IMR-90 (cell line): ENCODE measurements at regions not wholly inside any gene's neighbourhood (a gene's known extent, or its start where the extent isn't known, plus 50 kb on each side); places are given as distances from the start of the nearest gene placed in this dataset.

Source experiments
- ATAC-seq: fragments of 200-7000 bp; cut with Tn5 transposase; 2 replicates; pipeline ENCODE4 v1.9.1; 2020; ENCODE audit warnings: low read depth, mild to moderate bottlenecking, moderate library complexity
- BruUV-seq: library from RNA; stranded (reverse); fragments of 400-500 nt; replicated peaks from 2 replicates; lab custom pipeline; 2021; lab: Mats Ljungman, UMichigan
- CTCF ChIA-PET: fragments of 300-600 bp; formaldehyde crosslinking; extraction: SDS; loops from one replicate; lab custom pipeline; 2021; ENCODE audit warnings: antibody characterized with exemption; lab: Yijun Ruan, JAX
- POLR2A ChIA-PET: fragments of 300-600 bp; sonication (Branson Sonifier 250); formaldehyde crosslinking; loops from one replicate; lab custom pipeline; 2022; ENCODE audit warnings: antibody characterized with exemption; ENCODE audit not compliant: unreplicated experiment; lab: Charles Lee
- DNase-seq: peaks from one replicate; pipeline ENCODE4 v3.0.0; 2013
- H2AFZ ChIP-seq: replicated peaks from 2 replicates; pipeline ENCODE3; 2013; ENCODE audit warnings: low read length, mild to moderate bottlenecking; ENCODE audit not compliant: poor library complexity
- H2AK5ac ChIP-seq: 2 replicates; pipeline ENCODE4 v1.6.1; 2013; ENCODE audit warnings: low read depth, low read length, inconsistent platforms
- H2AK9ac ChIP-seq: replicated peaks from 2 replicates; pipeline ENCODE3; 2013; ENCODE audit warnings: mild to moderate bottlenecking, low read depth, low read length, moderate library complexity; ENCODE audit not compliant: poor library complexity
- H2BK120ac ChIP-seq: 2 replicates; pipeline ENCODE4 v1.6.1; 2013; ENCODE audit warnings: low read depth, low read length, inconsistent platforms
- H2BK15ac ChIP-seq: 3 replicates; pipeline ENCODE4 v1.6.1; 2013; ENCODE audit warnings: low read depth, low read length, inconsistent platforms
- H2BK20ac ChIP-seq: 2 replicates; pipeline ENCODE4 v1.6.1; 2013; ENCODE audit warnings: low read depth, mild to moderate bottlenecking, inconsistent platforms, low read length, moderate library complexity
- H2BK5ac ChIP-seq: 2 replicates; pipeline ENCODE4 v1.6.1; 2013; ENCODE audit warnings: mild to moderate bottlenecking, low read depth, low read length, inconsistent platforms; ENCODE audit not compliant: poor library complexity, severe bottlenecking
- H3K14ac ChIP-seq: replicated peaks from 2 replicates; pipeline ENCODE4 v1.6.1; 2013; ENCODE audit warnings: low read depth, low read length, inconsistent platforms
- H3K18ac ChIP-seq: 2 replicates; pipeline ENCODE4 v1.6.1; 2013; ENCODE audit warnings: low read depth, low read length, control low read depth
- H3K23ac ChIP-seq: 2 replicates; pipeline ENCODE4 v1.6.1; 2013; ENCODE audit warnings: low read depth, low read length, inconsistent platforms
- H3K27ac ChIP-seq: 2 replicates; pipeline ENCODE4 v1.5.1; 2013; ENCODE audit warnings: mild to moderate bottlenecking, control low read depth, low read length; ENCODE audit not compliant: insufficient read depth
- H3K27me3 ChIP-seq: 2 replicates; pipeline ENCODE4 v1.6.1; 2013; ENCODE audit warnings: low read length; ENCODE audit not compliant: control insufficient read depth, insufficient read depth
- H3K36me3 ChIP-seq: 2 replicates; pipeline ENCODE4 v1.6.1; 2013; ENCODE audit warnings: low read length, mixed read lengths; ENCODE audit not compliant: control insufficient read depth, insufficient read depth
- H3K4ac ChIP-seq: 2 replicates; pipeline ENCODE4 v1.6.1; 2013; ENCODE audit warnings: low read depth, low read length, inconsistent platforms
- H3K4me1 ChIP-seq: 2 replicates; pipeline ENCODE4 v1.6.1; 2013; ENCODE audit warnings: low read length, mixed read lengths; ENCODE audit not compliant: control insufficient read depth, insufficient read depth
- H3K4me2 ChIP-seq: 2 replicates; pipeline ENCODE4 v1.6.1; 2013; ENCODE audit warnings: low read depth, mild to moderate bottlenecking, control low read depth, low read length, moderate library complexity
- H3K4me3 ChIP-seq: 2 replicates; pipeline ENCODE4 v1.5.1; 2013; ENCODE audit warnings: low read depth, mild to moderate bottlenecking, control low read depth, low read length, moderate library complexity; ENCODE audit not compliant: insufficient read depth
- H3K56ac ChIP-seq: 2 replicates; pipeline ENCODE4 v1.6.1; 2013; ENCODE audit warnings: low read length, inconsistent platforms; ENCODE audit not compliant: insufficient read depth; ENCODE audit errors: extremely low read depth
- H3K79me1 ChIP-seq, 2 experiments: 2 replicates each; pipeline ENCODE4 v1.6.1; 2013; ENCODE audit warnings: low read length in 2 of 2, inconsistent platforms in 1 of 2, low read depth in 1 of 2
- H3K9ac ChIP-seq: 2 replicates; pipeline ENCODE4 v1.6.1; 2013; ENCODE audit warnings: low read depth, low read length, control low read depth
- H3K9me1 ChIP-seq: 2 replicates; pipeline ENCODE4 v1.6.1; 2013; ENCODE audit warnings: low read length, inconsistent platforms; ENCODE audit not compliant: insufficient read depth
- H3K9me3 ChIP-seq: 2 replicates; pipeline ENCODE4 v1.6.1; 2013; ENCODE audit warnings: low read length; ENCODE audit not compliant: control insufficient read depth, insufficient read depth
- H4K20me1 ChIP-seq: 2 replicates; pipeline ENCODE4 v1.6.1; 2013; ENCODE audit warnings: low read length, inconsistent platforms; ENCODE audit not compliant: insufficient read depth
- H4K5ac ChIP-seq: 2 replicates; pipeline ENCODE4 v1.6.1; 2013; ENCODE audit warnings: mild to moderate bottlenecking, low read depth, low read length, control low read depth
- H4K8ac ChIP-seq, 2 experiments: 2 replicates each; pipeline ENCODE4 v1.6.1; 2013; ENCODE audit warnings: low read depth in 2 of 2, low read length in 2 of 2, control low read depth in 1 of 2, inconsistent platforms in 1 of 2
- H4K91ac ChIP-seq: 2 replicates; pipeline ENCODE4 v1.6.1; 2013; ENCODE audit warnings: low read depth, low read length, inconsistent platforms; ENCODE audit not compliant: insufficient read depth
- POLR2A ChIP-seq: IDR thresholded peaks from 2 replicates; pipeline ENCODE4 v1.6.1; 2012; ENCODE audit warnings: mild to moderate bottlenecking, low read depth, low read length
- WGBS, 2 experiments: methylation state at CpG; one replicate each; pipeline versions ENCODE4 v1.1.5 to v1.1.7; 2013; ENCODE audit warnings: missing lambda C conversion rate in 2 of 2; ENCODE audit not compliant: insufficient read length in 1 of 2; ENCODE audit errors: extremely low coverage in 2 of 2; 5-methylcytosine and 5-hydroxymethylcytosine counted together
- dilution Hi-C: fragments of 300-500 bp; cut with HindIII; formaldehyde crosslinking; loops from one replicate; pipeline ENCODE4 v1.14.3; 2018; ENCODE audit warnings: low sequenced_read_pairs; ENCODE audit not compliant: unreplicated experiment
- in situ Hi-C: fragments of 300-500 bp; cut with MboI; formaldehyde crosslinking; loops from 3 replicates; pipeline ENCODE4 v1.14.3; 2019; ENCODE audit warnings: low sequenced_read_pairs, inconsistent platforms, mixed read lengths
- intact Hi-C: fragments of 100-400 bp; cut with micrococcal nuclease; formaldehyde crosslinking; loops from 2 replicates; pipeline ENCODE4 v1.10.0; 2022

- Histone ChIP-seq H3K23ac (no peak overlapping the region), H2BK20ac (no peak overlapping the region), H3K4me2 (no peak overlapping the region), H2BK5ac (no peak overlapping the region), H3K79me1 (no peaks in the 10 kb centered on the region), H3K56ac (no peak overlapping the region), H2BK15ac (no peak overlapping the region), H2AK9ac (no peak overlapping the region), H4K5ac (no peak overlapping the region), H3K9me3 (peaks cover 4% of the 10 kb centered on the region), H3K4ac (no peak overlapping the region), H2AK5ac (no peak overlapping the region), H3K27ac (no peak overlapping the region), H4K91ac (no peak overlapping the region), H3K9ac (no peak overlapping the region), H3K14ac (no peak overlapping the region), H3K27me3 (no peaks in the 10 kb centered on the region), H3K18ac (no peak overlapping the region), H3K9me1 (no peaks in the 10 kb centered on the region), H3K36me3 (no peaks in the 10 kb centered on the region), H2AFZ (no peak overlapping the region), H4K20me1 (no peaks in the 10 kb centered on the region), H4K8ac (no peak overlapping the region), H3K4me3 (no peak overlapping the region), H2BK120ac (no peak overlapping the region), H3K4me1 (no peaks in the 10 kb centered on the region)
- in situ Hi-C loops (no loop called here), dilution Hi-C loops (no loop called here), intact Hi-C loops (no loop called here)
- no CpG with 5 or more reads among the region's 1 CpG for WGBS, 2 experiments
- CTCF ChIA-PET, result no interaction called here
- BruUV-seq, result no TSS peak
- POLR2A ChIA-PET, result no interaction called here
- ATAC-seq (no peak), DNase-seq (no peak)
- no peak for TF ChIP-seq POLR2A
Measured at GRCh38 chr1:166330096-166330495, 163.3 kb upstream of the FAM78B start.
